ENCODE measurements at regions not wholly inside any gene's neighbourhood (a gene's known extent, or its start where the extent isn't known, plus 50 kb on each side); places are given as distances from the start of the nearest gene placed in this dataset.

DNA sequence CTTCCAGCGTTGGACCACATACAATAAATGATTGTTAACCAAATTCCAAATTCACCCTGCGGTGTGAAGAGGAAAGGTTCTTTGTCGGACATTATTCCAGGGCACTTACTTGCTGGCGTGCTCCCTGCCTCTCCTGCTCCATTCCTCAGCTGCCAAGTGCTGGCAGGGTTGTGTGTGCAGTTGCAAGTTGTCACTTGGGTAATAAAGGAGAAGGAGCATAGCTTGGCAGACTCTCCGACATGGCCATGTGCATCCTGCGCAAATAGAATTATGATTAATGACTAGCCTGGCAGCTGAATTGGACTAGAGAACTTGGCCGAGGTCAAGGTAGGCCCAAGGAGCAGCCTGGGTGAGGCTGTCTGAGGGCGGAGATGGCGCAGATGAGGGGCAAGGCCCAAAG lies 92.3 kb upstream of the ELMO1 start:
- Histone ChIP-seq H3K27ac (no peak overlapping the region), H3K4me1 (no peaks in the 10 kb centered on the region), H3K9me3 (no peaks in the 10 kb centered on the region), H3K4me3 (no peak overlapping the region), H3K36me3 (ENCODE audit: insufficient read depth in 1 of 2, low read depth in 1 of 2) (no peaks in the 10 kb centered on the region), H3K27me3 (ENCODE audit: insufficient read depth in 3 of 3, low read length in 2 of 3) (no peaks in the 10 kb centered on the region)
- intact Hi-C loops (cut with DNase I), result no loop called here
- ATAC-seq, result peak; percentile 62 to 96 (median 88)
- TF ChIP-seq, protein P1, sequence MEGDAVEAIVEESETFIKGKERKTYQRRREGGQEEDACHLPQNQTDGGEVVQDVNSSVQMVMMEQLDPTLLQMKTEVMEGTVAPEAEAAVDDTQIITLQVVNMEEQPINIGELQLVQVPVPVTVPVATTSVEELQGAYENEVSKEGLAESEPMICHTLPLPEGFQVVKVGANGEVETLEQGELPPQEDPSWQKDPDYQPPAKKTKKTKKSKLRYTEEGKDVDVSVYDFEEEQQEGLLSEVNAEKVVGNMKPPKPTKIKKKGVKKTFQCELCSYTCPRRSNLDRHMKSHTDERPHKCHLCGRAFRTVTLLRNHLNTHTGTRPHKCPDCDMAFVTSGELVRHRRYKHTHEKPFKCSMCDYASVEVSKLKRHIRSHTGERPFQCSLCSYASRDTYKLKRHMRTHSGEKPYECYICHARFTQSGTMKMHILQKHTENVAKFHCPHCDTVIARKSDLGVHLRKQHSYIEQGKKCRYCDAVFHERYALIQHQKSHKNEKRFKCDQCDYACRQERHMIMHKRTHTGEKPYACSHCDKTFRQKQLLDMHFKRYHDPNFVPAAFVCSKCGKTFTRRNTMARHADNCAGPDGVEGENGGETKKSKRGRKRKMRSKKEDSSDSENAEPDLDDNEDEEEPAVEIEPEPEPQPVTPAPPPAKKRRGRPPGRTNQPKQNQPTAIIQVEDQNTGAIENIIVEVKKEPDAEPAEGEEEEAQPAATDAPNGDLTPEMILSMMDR (IDR thresholded peaks at IDR 0.05), result no peak
- DNase-seq, result peak; percentile 12 to 74
- 38 to 54% (median 45%) methylated on average over 9 of the region's 9 CpGs for WGBS, 3 donors

DNA sequence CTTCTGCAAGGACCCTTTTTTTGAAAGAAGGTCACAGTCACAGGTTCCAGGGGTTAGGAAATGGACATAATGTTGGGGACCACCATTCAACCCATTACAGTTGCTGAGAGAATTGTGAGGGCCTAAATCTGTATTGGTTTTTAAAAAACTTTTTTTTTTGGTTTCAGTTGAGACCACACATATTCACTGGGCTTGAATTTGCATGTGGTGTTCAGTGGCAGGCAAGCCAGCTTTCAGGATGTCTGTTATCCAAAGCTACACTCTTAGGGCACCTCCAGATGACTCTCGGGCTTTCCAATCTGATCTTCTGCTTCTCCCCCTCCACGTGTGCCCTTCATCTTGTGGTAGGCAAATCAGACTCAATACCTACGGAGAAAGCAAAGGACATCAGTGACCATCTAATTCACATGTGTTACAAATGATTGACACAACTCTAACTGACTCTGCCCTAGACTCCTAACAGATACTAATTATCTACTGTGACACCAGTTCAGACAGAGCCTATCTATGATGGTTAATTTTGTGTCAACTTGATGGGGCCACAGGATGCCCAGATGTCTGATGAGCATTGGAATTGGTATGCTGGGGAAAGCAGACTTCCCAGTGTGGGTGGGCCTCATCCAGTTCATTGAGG lies 93.3 kb upstream of the ELMO1 start:
- no peak overlapping the region for H3K4me3 ChIP-seq
- H3K27me3 ChIP-seq (ENCODE audit: insufficient read depth in 3 of 3, low read length in 2 of 3), result no peaks in the 10 kb centered on the region
- no peak overlapping the region for H3K27ac ChIP-seq
- TF ChIP-seq, protein P1 (IDR thresholded peaks at IDR 0.05), result no peak
- H3K9me3 ChIP-seq, result no peaks in the 10 kb centered on the region
- intact Hi-C loops (cut with DNase I), result no loop called here
- 96 to 98% (median 96%) methylated on average over 3 of the region's 3 CpGs for WGBS, 3 donors
- DNase-seq (no peak), ATAC-seq (no peak)
- H3K36me3 ChIP-seq (ENCODE audit: insufficient read depth in 1 of 2, low read depth in 1 of 2), result no peaks in the 10 kb centered on the region
- H3K4me1 ChIP-seq, result no peaks in the 10 kb centered on the region

DNA sequence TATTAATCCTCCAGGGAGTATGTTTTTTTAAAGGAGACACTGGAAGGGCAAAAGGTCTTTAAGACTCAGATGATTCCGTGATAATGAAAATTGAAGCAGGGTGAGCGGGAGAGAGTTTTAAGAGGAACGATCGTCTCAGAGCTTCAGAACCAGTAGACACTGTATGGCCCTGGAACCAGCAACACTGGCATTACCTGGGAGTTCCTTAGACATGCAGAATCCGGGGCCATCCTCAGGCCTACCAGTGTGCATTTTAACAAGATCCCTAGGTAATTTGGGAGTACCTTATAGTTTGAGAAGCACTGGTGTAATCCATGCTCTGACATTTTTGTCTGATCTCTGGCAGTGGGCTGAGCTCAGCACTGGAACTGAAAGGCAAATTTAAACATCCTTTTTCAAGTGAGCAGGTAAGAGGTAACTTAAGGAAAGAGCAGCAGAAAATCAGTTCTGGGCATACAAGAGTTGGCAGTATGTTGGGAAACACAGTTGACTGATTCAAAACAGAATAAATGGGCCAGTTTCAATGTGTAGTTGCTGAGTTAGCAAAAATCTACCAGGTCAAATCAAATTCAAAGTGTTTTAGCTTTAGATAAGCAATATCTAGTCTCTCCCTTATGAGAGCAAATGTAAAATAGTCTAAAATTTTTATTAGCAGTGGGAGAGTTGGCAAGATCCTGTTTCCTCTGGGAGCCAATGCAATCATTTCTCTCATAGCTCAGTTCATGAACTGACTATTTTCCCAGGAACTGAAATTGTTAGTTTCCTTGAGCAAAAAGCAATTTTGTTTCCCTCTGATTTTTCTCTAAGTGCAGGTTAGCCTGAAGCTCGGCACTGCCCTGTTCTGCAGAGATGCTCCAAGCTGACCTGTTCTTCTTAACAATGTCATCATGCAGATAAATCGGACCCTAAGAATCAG lies 97.2 kb upstream of the ELMO1 start:
- H3K4me3 ChIP-seq, result no peak overlapping the region
- TF ChIP-seq, protein P1 (IDR thresholded peaks at IDR 0.05), result no peak
- WGBS, 3 donors, result 77 to 81% (median 81%) methylated on average over 7 of the region's 7 CpGs
- H3K9me3 ChIP-seq, result no peaks in the 10 kb centered on the region
- intact Hi-C loops (cut with DNase I), result loop anchor here in 1 of 2 donors (2.0 kb wide), 1 partner anchor 35 kb away; no protein-coding TSS in a partner anchor
- DNase-seq (no peak), ATAC-seq (no peak)
- no peaks in the 10 kb centered on the region for H3K36me3 ChIP-seq (ENCODE audit: insufficient read depth in 1 of 2, low read depth in 1 of 2)
- no peaks in the 10 kb centered on the region for H3K4me1 ChIP-seq
- H3K27me3 ChIP-seq (ENCODE audit: insufficient read depth in 3 of 3, low read length in 2 of 3), result no peaks in the 10 kb centered on the region
- H3K27ac ChIP-seq, result no peak overlapping the region

DNA sequence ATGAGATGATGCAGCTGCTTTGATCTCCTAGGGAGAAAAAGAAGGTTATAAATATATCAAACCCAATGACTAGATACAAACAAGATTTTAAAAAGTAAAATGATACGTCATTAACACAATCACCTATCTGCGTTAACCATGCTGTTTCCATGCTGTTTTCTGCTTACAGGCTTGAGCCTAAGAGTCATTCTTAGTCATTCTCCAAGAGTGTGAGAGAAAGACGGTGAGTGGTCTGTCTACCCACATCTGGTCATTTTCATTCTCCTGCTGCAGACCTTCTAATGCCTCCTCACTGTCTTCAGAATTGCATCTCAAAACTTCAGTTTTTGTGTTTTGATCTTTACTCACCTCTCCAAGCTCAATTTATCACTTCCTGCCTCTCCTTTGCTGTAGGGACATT lies 98.0 kb upstream of the ELMO1 start:
- no peaks in the 10 kb centered on the region for H3K9me3 ChIP-seq
- no peak overlapping the region for H3K4me3 ChIP-seq
- intact Hi-C loops (cut with DNase I), result no loop called here
- ATAC-seq (no peak), DNase-seq (no peak)
- H3K27me3 ChIP-seq (ENCODE audit: insufficient read depth in 3 of 3, low read length in 2 of 3), result no peaks in the 10 kb centered on the region
- H3K27ac ChIP-seq, result no peak overlapping the region
- H3K36me3 ChIP-seq (ENCODE audit: insufficient read depth in 1 of 2, low read depth in 1 of 2), result no peaks in the 10 kb centered on the region
- 67 to 89% (median 73%) methylated on average over 3 of the region's 3 CpGs for WGBS, 3 donors
- TF ChIP-seq, protein P1 (IDR thresholded peaks at IDR 0.05), result no peak
- H3K4me1 ChIP-seq, result no peaks in the 10 kb centered on the region

Data from psoas muscle (tissue), 7 donors.